Vagina (tissue), 2 donors: ENCODE measurements at regions not wholly inside any gene's neighbourhood (a gene's known extent, or its start where the extent isn't known, plus 50 kb on each side); places are given as distances from the start of the nearest gene placed in this dataset.

Experiments used
- POLR2A ChIP-seq, 2 donors: fragments of 450-650 bp; IDR thresholded peaks; one replicate each; pipeline ENCODE4 v1.6.1; 2017; ENCODE audit warnings: antibody characterized with exemption in 2 of 2, mild to moderate bottlenecking in 2 of 2, moderate library complexity in 2 of 2
- POLR2AphosphoS5 ChIP-seq, 2 donors: sonication (generic); formaldehyde crosslinking; IDR thresholded peaks; one replicate each; pipeline ENCODE4 v1.9.0; 2017; ENCODE audit warnings: antibody characterized with exemption in 2 of 2, mild to moderate bottlenecking in 2 of 2, low read depth in 1 of 2; ENCODE audit not compliant: insufficient read depth in 1 of 2
- TF ChIP-seq, protein P1 (sequence below), 3 experiments: fragments of 450-650 bp in 2 of 3; fragments of 200-600 bp in 1 of 3; sonication (generic) in 1 of 3; IDR thresholded peaks; one replicate each; pipeline ENCODE4 v1.5.1; 2017 to 2019; ENCODE audit warnings: antibody characterized with exemption in 3 of 3, mild to moderate bottlenecking in 2 of 3, moderate library complexity in 2 of 3

DNA sequence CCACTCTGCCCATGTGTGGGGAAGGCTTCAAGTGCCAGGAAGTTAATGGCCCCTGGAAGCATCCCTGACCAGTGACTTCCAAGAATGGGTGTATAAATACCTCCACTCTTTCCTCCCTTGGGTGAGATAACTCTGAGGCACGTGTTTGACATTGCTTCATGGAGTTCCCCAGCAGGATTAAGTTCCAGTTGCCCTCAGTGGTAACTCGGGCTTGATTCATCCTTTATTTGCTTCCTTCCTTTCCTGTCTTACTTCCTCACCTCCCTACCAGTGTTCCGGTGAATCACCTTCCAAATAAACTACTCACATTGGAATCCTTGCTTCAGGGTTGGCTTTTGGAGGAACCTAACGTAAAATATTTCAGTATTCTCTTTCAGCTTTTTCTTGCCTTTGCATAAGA is 84.6 kb upstream of the JAG1 start:
- TF ChIP-seq POLR2A (IDR thresholded peaks at IDR 0.05): no peak
- TF ChIP-seq, protein P1, sequence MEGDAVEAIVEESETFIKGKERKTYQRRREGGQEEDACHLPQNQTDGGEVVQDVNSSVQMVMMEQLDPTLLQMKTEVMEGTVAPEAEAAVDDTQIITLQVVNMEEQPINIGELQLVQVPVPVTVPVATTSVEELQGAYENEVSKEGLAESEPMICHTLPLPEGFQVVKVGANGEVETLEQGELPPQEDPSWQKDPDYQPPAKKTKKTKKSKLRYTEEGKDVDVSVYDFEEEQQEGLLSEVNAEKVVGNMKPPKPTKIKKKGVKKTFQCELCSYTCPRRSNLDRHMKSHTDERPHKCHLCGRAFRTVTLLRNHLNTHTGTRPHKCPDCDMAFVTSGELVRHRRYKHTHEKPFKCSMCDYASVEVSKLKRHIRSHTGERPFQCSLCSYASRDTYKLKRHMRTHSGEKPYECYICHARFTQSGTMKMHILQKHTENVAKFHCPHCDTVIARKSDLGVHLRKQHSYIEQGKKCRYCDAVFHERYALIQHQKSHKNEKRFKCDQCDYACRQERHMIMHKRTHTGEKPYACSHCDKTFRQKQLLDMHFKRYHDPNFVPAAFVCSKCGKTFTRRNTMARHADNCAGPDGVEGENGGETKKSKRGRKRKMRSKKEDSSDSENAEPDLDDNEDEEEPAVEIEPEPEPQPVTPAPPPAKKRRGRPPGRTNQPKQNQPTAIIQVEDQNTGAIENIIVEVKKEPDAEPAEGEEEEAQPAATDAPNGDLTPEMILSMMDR (IDR thresholded peaks at IDR 0.05): no peak
- TF ChIP-seq POLR2AphosphoS5 (IDR thresholded peaks at IDR 0.05; ENCODE audit: insufficient read depth in 1 of 2, low read depth in 1 of 2): no peak
